ENCODE measurements at regions not wholly inside any gene's neighbourhood (a gene's known extent, or its start where the extent isn't known, plus 50 kb on each side); places are given as distances from the start of the nearest gene placed in this dataset.

- no peak for TF ChIP-seq ZNF274 (IDR thresholded peaks at IDR 0.05; ENCODE audit: low read length)
- TF ChIP-seq ZNF274 (tag by site-specific recombination; IDR thresholded peaks at IDR 0.05; ENCODE audit: borderline replicate concordance) = no peak
- TF ChIP-seq, protein P1, sequence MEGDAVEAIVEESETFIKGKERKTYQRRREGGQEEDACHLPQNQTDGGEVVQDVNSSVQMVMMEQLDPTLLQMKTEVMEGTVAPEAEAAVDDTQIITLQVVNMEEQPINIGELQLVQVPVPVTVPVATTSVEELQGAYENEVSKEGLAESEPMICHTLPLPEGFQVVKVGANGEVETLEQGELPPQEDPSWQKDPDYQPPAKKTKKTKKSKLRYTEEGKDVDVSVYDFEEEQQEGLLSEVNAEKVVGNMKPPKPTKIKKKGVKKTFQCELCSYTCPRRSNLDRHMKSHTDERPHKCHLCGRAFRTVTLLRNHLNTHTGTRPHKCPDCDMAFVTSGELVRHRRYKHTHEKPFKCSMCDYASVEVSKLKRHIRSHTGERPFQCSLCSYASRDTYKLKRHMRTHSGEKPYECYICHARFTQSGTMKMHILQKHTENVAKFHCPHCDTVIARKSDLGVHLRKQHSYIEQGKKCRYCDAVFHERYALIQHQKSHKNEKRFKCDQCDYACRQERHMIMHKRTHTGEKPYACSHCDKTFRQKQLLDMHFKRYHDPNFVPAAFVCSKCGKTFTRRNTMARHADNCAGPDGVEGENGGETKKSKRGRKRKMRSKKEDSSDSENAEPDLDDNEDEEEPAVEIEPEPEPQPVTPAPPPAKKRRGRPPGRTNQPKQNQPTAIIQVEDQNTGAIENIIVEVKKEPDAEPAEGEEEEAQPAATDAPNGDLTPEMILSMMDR (tag by site-specific recombination; IDR thresholded peaks at IDR 0.05) = no peak
- TF ChIP-seq ZFP41 (tag by site-specific recombination; IDR thresholded peaks at IDR 0.05; ENCODE audit: borderline replicate concordance) = no peak
- no peak for TF ChIP-seq ZNF692 (tag by site-specific recombination; IDR thresholded peaks at IDR 0.05)
Observed at GRCh38 chr10:88169037-88169319, 305.6 kb downstream of the PTEN start.
